Fibroblast of lung (primary cell): ENCODE measurements at regions not wholly inside any gene's neighbourhood (a gene's known extent, or its start where the extent isn't known, plus 50 kb on each side); places are given as distances from the start of the nearest gene placed in this dataset.

Experiments used
- CTCF ChIP-seq, 2 donors: IDR thresholded peaks in 1 of 2; conservative IDR thresholded peaks in 1 of 2; 1 replicate in 1 of 2; 2 replicates in 1 of 2; pipeline ENCODE4 v1.5.1; 2011 to 2012; ENCODE audit warnings: low read length in 2 of 2, control low read depth in 1 of 2, inconsistent platforms in 1 of 2, low read depth in 1 of 2, mild to moderate bottlenecking in 1 of 2
- EZH2 ChIP-seq: IDR thresholded peaks from 2 replicates; pipeline ENCODE4 v1.5.1; 2012; ENCODE audit warnings: low read length, control low read depth, mild to moderate bottlenecking; ENCODE audit errors: missing control alignments

- TF ChIP-seq CTCF (conservative IDR thresholded peaks at IDR 0.05 in 1 of 2, IDR thresholded peaks at IDR 0.05 in 1 of 2; ENCODE audit: low read depth in 1 of 2, low read length in 2 of 2) = no peak
- no peak for TF ChIP-seq EZH2
These were observed 83.3 kb downstream of the FOXA2 start for GRCh38 chr20:22501034-22501433.
